ENCODE measurements at regions not wholly inside any gene's neighbourhood (a gene's known extent, or its start where the extent isn't known, plus 50 kb on each side); places are given as distances from the start of the nearest gene placed in this dataset.

GRCh38 chr1:102365071-102365470 lies 368.3 kb upstream of the OLFM3 start:
- TF ChIP-seq CTCF (IDR thresholded peaks at IDR 0.05; ENCODE audit: insufficient read depth, low read length) = no peak
- TF ChIP-seq REST (IDR thresholded peaks at IDR 0.05; ENCODE audit: insufficient replicate concordance, low read depth) = no peak
- TF ChIP-seq POLR2AphosphoS5 (IDR thresholded peaks at IDR 0.05; ENCODE audit: low read depth) = no peak
- TF ChIP-seq GABPA (IDR thresholded peaks at IDR 0.05; ENCODE audit: low read depth) = no peak
- TF ChIP-seq SPI1 (IDR thresholded peaks at IDR 0.05; ENCODE audit: borderline replicate concordance, low read depth) = no peak
